Thoracic aorta (tissue), 2 donors: ENCODE measurements at regions not wholly inside any gene's neighbourhood (a gene's known extent, or its start where the extent isn't known, plus 50 kb on each side); places are given as distances from the start of the nearest gene placed in this dataset.

Experiments used
- ATAC-seq: fragments of 150-250 bp; one replicate; pipeline ENCODE4 v1.8.0; 2017; ENCODE audit warnings: low read depth; ENCODE audit not compliant: insufficient number of reproducible peaks, low FRiP score
- DNase-seq: peaks from one replicate; pipeline ENCODE4 v3.0.0-alpha.2; 2020; ENCODE audit warnings: low spot score
- H3K27ac ChIP-seq, 2 donors: fragments of 200-600 bp; sonication (generic); 1 replicate in 1 of 2; 2 replicates in 1 of 2; pipeline ENCODE4 v1.5.1; 2016; ENCODE audit warnings: mild to moderate bottlenecking in 2 of 2, moderate library complexity in 2 of 2
- H3K27me3 ChIP-seq: fragments of 200-600 bp; sonication (generic); replicated peaks from 2 replicates; pipeline ENCODE4 v1.6.0; 2016; ENCODE audit warnings: mild to moderate bottlenecking; ENCODE audit not compliant: insufficient read depth
- H3K36me3 ChIP-seq: fragments of 200-600 bp; sonication (generic); one replicate; pipeline ENCODE4 v1.5.1; 2016
- H3K4me1 ChIP-seq, 2 donors: fragments of 200-600 bp; sonication (generic); 1 replicate in 1 of 2; 2 replicates in 1 of 2; pipeline versions ENCODE4 v1.5.1 to v1.6.0; 2016; ENCODE audit warnings: low read depth in 2 of 2, mild to moderate bottlenecking in 1 of 2; ENCODE audit not compliant: control insufficient read depth in 1 of 2
- H3K4me3 ChIP-seq: fragments of 200-600 bp; sonication (generic); 2 replicates; pipeline ENCODE4 v1.5.1; 2016; ENCODE audit warnings: mild to moderate bottlenecking
- H3K9me3 ChIP-seq: fragments of 200-600 bp; sonication (generic); 2 replicates; pipeline ENCODE4 v1.5.1; 2016
- TF ChIP-seq, protein P1 (sequence below): fragments of 200-600 bp; sonication (generic); IDR thresholded peaks from one replicate; pipeline ENCODE4 v1.5.1; 2019; ENCODE audit warnings: antibody characterized with exemption

DNA sequence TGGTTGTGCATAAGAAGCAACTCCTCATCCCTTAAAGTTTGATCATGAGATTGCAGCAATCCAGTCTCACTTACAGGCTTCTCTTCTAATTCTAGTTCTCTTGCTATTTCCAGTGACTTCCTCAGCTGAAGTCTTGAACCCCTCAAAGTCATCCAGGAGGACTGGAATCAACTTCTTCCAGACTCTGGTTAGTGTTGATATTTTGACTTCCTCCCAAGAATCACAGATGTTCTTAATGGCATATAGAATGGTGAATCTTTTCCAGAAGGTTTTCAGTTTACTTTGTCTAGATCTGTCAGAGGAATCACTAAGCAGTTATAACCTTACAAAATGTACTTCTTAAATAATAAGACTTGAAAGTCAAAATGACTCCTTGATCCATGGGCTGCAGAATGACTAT, 81.3 kb upstream of the UBL3 start:
- peaks cover 3% of the 10 kb centered on the region for H3K9me3 ChIP-seq
- H3K27me3 ChIP-seq: no peaks in the 10 kb centered on the region
- DNase-seq (no peak), ATAC-seq (no peak)
- no peak overlapping the region for H3K27ac ChIP-seq
- H3K4me3 ChIP-seq: no peak overlapping the region
- TF ChIP-seq, protein P1, sequence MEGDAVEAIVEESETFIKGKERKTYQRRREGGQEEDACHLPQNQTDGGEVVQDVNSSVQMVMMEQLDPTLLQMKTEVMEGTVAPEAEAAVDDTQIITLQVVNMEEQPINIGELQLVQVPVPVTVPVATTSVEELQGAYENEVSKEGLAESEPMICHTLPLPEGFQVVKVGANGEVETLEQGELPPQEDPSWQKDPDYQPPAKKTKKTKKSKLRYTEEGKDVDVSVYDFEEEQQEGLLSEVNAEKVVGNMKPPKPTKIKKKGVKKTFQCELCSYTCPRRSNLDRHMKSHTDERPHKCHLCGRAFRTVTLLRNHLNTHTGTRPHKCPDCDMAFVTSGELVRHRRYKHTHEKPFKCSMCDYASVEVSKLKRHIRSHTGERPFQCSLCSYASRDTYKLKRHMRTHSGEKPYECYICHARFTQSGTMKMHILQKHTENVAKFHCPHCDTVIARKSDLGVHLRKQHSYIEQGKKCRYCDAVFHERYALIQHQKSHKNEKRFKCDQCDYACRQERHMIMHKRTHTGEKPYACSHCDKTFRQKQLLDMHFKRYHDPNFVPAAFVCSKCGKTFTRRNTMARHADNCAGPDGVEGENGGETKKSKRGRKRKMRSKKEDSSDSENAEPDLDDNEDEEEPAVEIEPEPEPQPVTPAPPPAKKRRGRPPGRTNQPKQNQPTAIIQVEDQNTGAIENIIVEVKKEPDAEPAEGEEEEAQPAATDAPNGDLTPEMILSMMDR: no peak
- H3K36me3 ChIP-seq: no peaks in the 10 kb centered on the region
- no peaks in the 10 kb centered on the region for H3K4me1 ChIP-seq

DNA sequence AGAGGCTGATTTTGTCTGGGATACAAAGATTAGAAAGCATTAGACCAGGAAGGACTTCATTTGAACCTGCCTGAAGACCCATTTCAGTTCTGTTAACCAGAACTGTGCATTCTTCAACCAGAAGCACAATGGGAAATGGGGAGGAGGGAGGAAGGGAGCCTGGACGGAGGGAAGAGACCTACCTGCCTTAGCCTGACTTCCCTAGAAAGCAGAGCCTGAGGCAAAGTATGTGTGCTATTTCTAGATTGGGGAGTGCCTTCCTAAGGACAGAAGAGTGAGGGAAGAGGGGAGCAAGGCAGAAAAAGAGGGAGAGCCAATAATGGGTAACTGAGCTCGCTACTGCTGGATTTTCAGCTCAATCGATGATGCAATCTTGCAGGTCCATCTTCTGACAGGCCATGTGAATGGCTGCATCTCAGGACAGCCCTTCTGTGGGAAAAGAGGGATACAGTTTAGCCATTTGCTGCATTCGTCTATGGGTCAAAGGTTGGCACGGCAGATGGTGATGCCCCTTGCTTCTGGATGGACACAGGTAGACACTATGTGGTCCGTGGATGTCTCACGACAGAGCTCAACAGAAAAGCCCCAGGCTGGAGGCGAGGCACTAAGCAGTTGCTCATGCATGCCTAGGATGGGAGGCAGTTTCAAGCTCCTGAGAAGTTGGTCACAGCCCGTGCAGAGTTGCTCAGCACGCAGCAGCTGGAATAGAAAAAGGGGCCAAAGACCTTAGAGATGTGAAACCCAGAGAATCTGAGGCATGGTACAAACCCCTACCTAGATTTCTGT, 78.8 kb upstream of the UBL3 start:
- ATAC-seq (no peak), DNase-seq (no peak)
- TF ChIP-seq, protein P1: no peak
- Histone ChIP-seq H3K9me3 (peaks cover 3% of the 10 kb centered on the region), H3K27me3 (no peaks in the 10 kb centered on the region), H3K4me1 (peaks cover 16 to 19% of the 10 kb centered on the region in 2 donors), H3K36me3 (no peaks in the 10 kb centered on the region), H3K4me3 (no peak overlapping the region), H3K27ac (no peak overlapping the region)

- peak overlapping the region; percentile 43 to 89 for H3K27ac ChIP-seq
- ATAC-seq: no peak
- H3K36me3 ChIP-seq: no peaks in the 10 kb centered on the region
These were observed 75.7 kb upstream of the UBL3 start for GRCh38 chr13:29926098-29926476.

GRCh38 chr13:29925457-29926097, 75.2 kb upstream of the UBL3 start:
- H3K36me3 ChIP-seq: no peaks in the 10 kb centered on the region
- H3K27me3 ChIP-seq: no peaks in the 10 kb centered on the region
- peak overlapping the region; percentile 89 to 94 for H3K27ac ChIP-seq
- ATAC-seq (peak; percentile 88), DNase-seq (peak; percentile 90)
- H3K4me3 ChIP-seq: no peak overlapping the region
- TF ChIP-seq, protein P1: no peak
- H3K9me3 ChIP-seq: no peaks in the 10 kb centered on the region
- H3K4me1 ChIP-seq: peaks cover 27 to 40% of the 10 kb centered on the region in 2 donors

More at GRCh38 chr13:29926098-29926476, 75.7 kb upstream of the UBL3 start:
- no peak overlapping the region for H3K4me3 ChIP-seq
- no peak for DNase-seq
- H3K4me1 ChIP-seq: peaks cover 27 to 40% of the 10 kb centered on the region in 2 donors
- TF ChIP-seq, protein P1: no peak
- no peaks in the 10 kb centered on the region for H3K9me3 ChIP-seq
- no peaks in the 10 kb centered on the region for H3K27me3 ChIP-seq

GRCh38 chr13:29924482-29925350, 74.3 kb upstream of the UBL3 start:
- Histone ChIP-seq H3K27me3 (no peaks in the 10 kb centered on the region), H3K4me3 (peak overlapping the region; percentile 17), H3K36me3 (no peaks in the 10 kb centered on the region), H3K9me3 (no peaks in the 10 kb centered on the region), H3K27ac (peak overlapping the region; percentile 89 to 94), H3K4me1 (peaks cover 27 to 40% of the 10 kb centered on the region in 2 donors)
- DNase-seq: no peak
- TF ChIP-seq, protein P1: no peak
- ATAC-seq: no peak
